BLaER1 treated with 17β-estradiol and CSF1 and Interleukin-3, amounts not matched to agents 10 nM and 100 nM (cell line): ENCODE measurements at regions not wholly inside any gene's neighbourhood (a gene's known extent, or its start where the extent isn't known, plus 50 kb on each side); places are given as distances from the start of the nearest gene placed in this dataset.

Experiments
- H3K27ac ChIP-seq, 11 experiments: shearing (Covaris generic); formaldehyde crosslinking; 2 replicates each; pipeline ENCODE4 v1.8.1; 2022
- H3K27me3 ChIP-seq, 11 experiments: shearing (Covaris generic); formaldehyde crosslinking; 2 replicates each; pipeline ENCODE4 v1.8.1; 2022
- H3K36me3 ChIP-seq, 11 experiments: shearing (Covaris generic); formaldehyde crosslinking; 2 replicates each; pipeline ENCODE4 v1.8.1; 2022
- H3K4me1 ChIP-seq, 10 experiments: shearing (Covaris generic); formaldehyde crosslinking; 2 replicates each; pipeline ENCODE4 v1.8.1; 2022
- H3K4me2 ChIP-seq, 11 experiments: shearing (Covaris generic); formaldehyde crosslinking; 2 replicates each; pipeline ENCODE4 v1.8.1; 2022
- H3K4me3 ChIP-seq, 10 experiments: shearing (Covaris generic); formaldehyde crosslinking; 2 replicates each; pipeline ENCODE4 v1.8.1; 2022
- H3K9ac ChIP-seq, 11 experiments: shearing (Covaris generic); formaldehyde crosslinking; 2 replicates each; pipeline ENCODE4 v1.8.1; 2022
- H3K9me3 ChIP-seq, 11 experiments: shearing (Covaris generic); formaldehyde crosslinking; replicated peaks in 1 of 11; 2 replicates each; pipeline ENCODE4 v1.8.1; 2022
- H4K20me1 ChIP-seq, 11 experiments: shearing (Covaris generic); formaldehyde crosslinking; 2 replicates each; pipeline ENCODE4 v1.8.1; 2022
- Cebpa-rat ChIP-seq, 11 experiments: shearing (Covaris generic); IDR thresholded peaks; 2 replicates each; pipeline ENCODE4 v1.8.1; 2022

- Histone ChIP-seq H3K9me3 (no peaks in the 10 kb centered on the region), H3K4me2 (no peak overlapping the region), H3K4me3 (no peak overlapping the region), H4K20me1 (no peaks in the 10 kb centered on the region), H3K27me3 (no peaks in the 10 kb centered on the region), H3K9ac (no peak overlapping the region), H3K27ac (no peak overlapping the region), H3K4me1 (peaks cover 0 to 24% (median 5%) of the 10 kb centered on the region in 10 experiments; a peak in 19 of 20 replicates), H3K36me3 (no peaks in the 10 kb centered on the region)
- TF ChIP-seq Cebpa-rat (IDR thresholded peaks at IDR 0.05): no peak
These were observed 318.6 kb upstream of the RGMB start for GRCh38 chr5:98454904-98455303.

- no peaks in the 10 kb centered on the region for H3K27me3 ChIP-seq
- no peaks in the 10 kb centered on the region for H3K36me3 ChIP-seq
- H3K4me2 ChIP-seq: no peak overlapping the region
- TF ChIP-seq Cebpa-rat (IDR thresholded peaks at IDR 0.05): no peak
- H3K4me3 ChIP-seq: no peak overlapping the region
- H3K9ac ChIP-seq: no peak overlapping the region
- H3K4me1 ChIP-seq: peaks cover 0 to 32% (median 13%) of the 10 kb centered on the region in 10 experiments; a peak in 19 of 20 replicates
- H3K27ac ChIP-seq: no peak overlapping the region
- no peaks in the 10 kb centered on the region for H3K9me3 ChIP-seq
- no peaks in the 10 kb centered on the region for H4K20me1 ChIP-seq
These were observed 317.8 kb upstream of the RGMB start for GRCh38 chr5:98455665-98456064.

GRCh38 chr5:98458004-98458403 lies 315.5 kb upstream of the RGMB start:
- Histone ChIP-seq H4K20me1 (no peaks in the 10 kb centered on the region), H3K4me3 (no peak overlapping the region), H3K4me1 (peaks cover 0 to 55% (median 36%) of the 10 kb centered on the region in 10 experiments; a peak in 19 of 20 replicates), H3K27ac (no peak overlapping the region), H3K9me3 (peaks cover 0 to 5% (median 0%) of the 10 kb centered on the region in 11 experiments; a peak in 3 of 22 replicates), H3K9ac (no peak overlapping the region), H3K27me3 (no peaks in the 10 kb centered on the region), H3K36me3 (no peaks in the 10 kb centered on the region), H3K4me2 (no peak overlapping the region)
- no peak for TF ChIP-seq Cebpa-rat (IDR thresholded peaks at IDR 0.05)

- H3K27ac ChIP-seq: no peak overlapping the region
- peaks cover 0 to 11% (median 0%) of the 10 kb centered on the region in 11 experiments; a peak in 4 of 22 replicates for H3K9me3 ChIP-seq
- no peaks in the 10 kb centered on the region for H4K20me1 ChIP-seq
- no peak for TF ChIP-seq Cebpa-rat (IDR thresholded peaks at IDR 0.05)
- no peak overlapping the region for H3K9ac ChIP-seq
- no peak overlapping the region for H3K4me2 ChIP-seq
- peaks cover 5 to 59% (median 43%) of the 10 kb centered on the region in 10 experiments for H3K4me1 ChIP-seq
- no peak overlapping the region for H3K4me3 ChIP-seq
- H3K36me3 ChIP-seq: no peaks in the 10 kb centered on the region
- no peaks in the 10 kb centered on the region for H3K27me3 ChIP-seq
These were observed 314.7 kb upstream of the RGMB start for GRCh38 chr5:98458726-98459125.

GRCh38 chr5:98460536-98460935 lies 312.9 kb upstream of the RGMB start:
- TF ChIP-seq Cebpa-rat (IDR thresholded peaks at IDR 0.05): no peak
- Histone ChIP-seq H3K4me3 (no peak overlapping the region), H3K4me1 (peaks cover 21 to 64% (median 58%) of the 10 kb centered on the region in 10 experiments), H3K36me3 (no peaks in the 10 kb centered on the region), H3K4me2 (peak overlapping the region in 9 of 11 experiments; percentile 25 to 91 (median 63); a peak in 17 of 22 replicates), H3K9ac (no peak overlapping the region), H3K27ac (peak overlapping the region in 9 of 11 experiments; percentile 8 to 94 (median 58); a peak in 15 of 22 replicates), H4K20me1 (no peaks in the 10 kb centered on the region), H3K27me3 (no peaks in the 10 kb centered on the region), H3K9me3 (peaks cover 0 to 11% (median 0%) of the 10 kb centered on the region in 11 experiments; a peak in 4 of 22 replicates)

- Histone ChIP-seq H4K20me1 (no peaks in the 10 kb centered on the region), H3K9ac (no peak overlapping the region), H3K9me3 (peaks cover 0 to 15% (median 3%) of the 10 kb centered on the region in 11 experiments; a peak in 9 of 22 replicates), H3K4me1 (peaks cover 29 to 73% (median 63%) of the 10 kb centered on the region in 10 experiments), H3K4me2 (peak overlapping the region in 7 of 11 experiments; percentile 27 to 91 (median 80); a peak in 15 of 22 replicates), H3K27me3 (no peaks in the 10 kb centered on the region), H3K36me3 (no peaks in the 10 kb centered on the region), H3K4me3 (no peak overlapping the region), H3K27ac (peak overlapping the region in 9 of 11 experiments; percentile 28 to 97 (median 94); a peak in 15 of 22 replicates)
- 0 out of 22 replicates have a peak, but pooled peaks of 1 of the 11 experiments have one; percentile 11 for TF ChIP-seq Cebpa-rat (IDR thresholded peaks at IDR 0.05)
These were observed 312.0 kb upstream of the RGMB start for GRCh38 chr5:98461485-98461884.

GRCh38 chr5:98463222-98463621 lies 310.2 kb upstream of the RGMB start:
- no peak for TF ChIP-seq Cebpa-rat (IDR thresholded peaks at IDR 0.05)
- Histone ChIP-seq H3K9ac (peak overlapping the region in 5 of 11 experiments; percentile 0 to 79 (median 76); a peak in 5 of 22 replicates), H3K27me3 (no peaks in the 10 kb centered on the region), H3K36me3 (no peaks in the 10 kb centered on the region), H3K4me2 (peak overlapping the region; percentile 47 to 91 (median 76); a peak in 21 of 22 replicates), H3K27ac (peak overlapping the region in 9 of 11 experiments; percentile 65 to 97 (median 94); a peak in 18 of 22 replicates), H3K4me3 (0 out of 20 replicates have a peak overlapping the region, but pooled peaks of 1 of the 10 experiments have one; percentile 27), H3K9me3 (peaks cover 0 to 25% (median 5%) of the 10 kb centered on the region in 11 experiments; a peak in 9 of 22 replicates), H3K4me1 (peaks cover 34 to 90% (median 72%) of the 10 kb centered on the region in 10 experiments), H4K20me1 (no peaks in the 10 kb centered on the region)

- Histone ChIP-seq H3K27ac (peak overlapping the region in 9 of 11 experiments; percentile 65 to 97 (median 94); a peak in 18 of 22 replicates), H3K36me3 (no peaks in the 10 kb centered on the region), H3K9ac (peak overlapping the region in 6 of 11 experiments; percentile 75 to 82 (median 78); a peak in 8 of 22 replicates), H4K20me1 (no peaks in the 10 kb centered on the region), H3K4me1 (peaks cover 39 to 95% (median 76%) of the 10 kb centered on the region in 10 experiments), H3K9me3 (peaks cover 0 to 25% (median 5%) of the 10 kb centered on the region in 11 experiments; a peak in 11 of 22 replicates), H3K4me3 (0 out of 20 replicates have a peak overlapping the region, but pooled peaks of 1 of the 10 experiments have one; percentile 27), H3K27me3 (no peaks in the 10 kb centered on the region), H3K4me2 (peak overlapping the region; percentile 47 to 91 (median 76); a peak in 21 of 22 replicates)
- no peak for TF ChIP-seq Cebpa-rat (IDR thresholded peaks at IDR 0.05)
These were observed 309.8 kb upstream of the RGMB start for GRCh38 chr5:98463676-98464075.

GRCh38 chr5:98464737-98465330 lies 308.6 kb upstream of the RGMB start:
- Histone ChIP-seq H3K27me3 (no peaks in the 10 kb centered on the region), H3K36me3 (no peaks in the 10 kb centered on the region), H4K20me1 (no peaks in the 10 kb centered on the region), H3K9me3 (peaks cover 5 to 31% (median 15%) of the 10 kb centered on the region in 11 experiments; a peak in 21 of 22 replicates), H3K4me2 (peak overlapping the region; percentile 47 to 91 (median 83)), H3K4me3 (peak overlapping the region in 5 of 10 experiments; percentile 16 to 48 (median 36); a peak in 8 of 20 replicates), H3K27ac (peak overlapping the region in 10 of 11 experiments; percentile 37 to 97 (median 94); a peak in 19 of 22 replicates), H3K9ac (peak overlapping the region in 9 of 11 experiments; percentile 22 to 82 (median 77); a peak in 17 of 22 replicates), H3K4me1 (peaks cover 40 to 92% (median 75%) of the 10 kb centered on the region in 10 experiments)
- peak in 6 of 11 experiments; percentile 10 to 67 (median 52); a peak in 3 of 22 replicates for TF ChIP-seq Cebpa-rat (IDR thresholded peaks at IDR 0.05)
